ENCODE measurements at regions not wholly inside any gene's neighbourhood (a gene's known extent, or its start where the extent isn't known, plus 50 kb on each side); places are given as distances from the start of the nearest gene placed in this dataset.

DNA sequence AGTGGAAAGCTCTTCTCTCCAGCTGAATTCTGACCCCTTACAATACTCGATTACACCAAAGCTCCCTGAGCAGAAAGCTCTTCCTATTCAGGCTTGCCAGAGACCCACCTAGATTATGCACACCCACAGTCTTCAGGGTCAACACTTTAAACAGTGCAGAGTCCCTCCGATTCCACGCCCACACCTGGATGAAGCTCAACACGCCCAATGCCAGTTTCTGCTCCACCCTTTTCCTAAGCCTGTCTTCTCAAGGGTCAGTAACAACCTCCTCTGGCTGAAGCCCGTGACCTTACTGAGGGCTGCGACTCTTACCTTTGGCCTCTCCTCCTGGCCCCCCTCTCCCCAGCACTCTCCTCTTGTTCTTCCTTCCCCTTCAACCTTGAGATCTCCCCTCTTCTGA is 492.0 kb upstream of the SALL3 start:
- TF ChIP-seq, protein P1, sequence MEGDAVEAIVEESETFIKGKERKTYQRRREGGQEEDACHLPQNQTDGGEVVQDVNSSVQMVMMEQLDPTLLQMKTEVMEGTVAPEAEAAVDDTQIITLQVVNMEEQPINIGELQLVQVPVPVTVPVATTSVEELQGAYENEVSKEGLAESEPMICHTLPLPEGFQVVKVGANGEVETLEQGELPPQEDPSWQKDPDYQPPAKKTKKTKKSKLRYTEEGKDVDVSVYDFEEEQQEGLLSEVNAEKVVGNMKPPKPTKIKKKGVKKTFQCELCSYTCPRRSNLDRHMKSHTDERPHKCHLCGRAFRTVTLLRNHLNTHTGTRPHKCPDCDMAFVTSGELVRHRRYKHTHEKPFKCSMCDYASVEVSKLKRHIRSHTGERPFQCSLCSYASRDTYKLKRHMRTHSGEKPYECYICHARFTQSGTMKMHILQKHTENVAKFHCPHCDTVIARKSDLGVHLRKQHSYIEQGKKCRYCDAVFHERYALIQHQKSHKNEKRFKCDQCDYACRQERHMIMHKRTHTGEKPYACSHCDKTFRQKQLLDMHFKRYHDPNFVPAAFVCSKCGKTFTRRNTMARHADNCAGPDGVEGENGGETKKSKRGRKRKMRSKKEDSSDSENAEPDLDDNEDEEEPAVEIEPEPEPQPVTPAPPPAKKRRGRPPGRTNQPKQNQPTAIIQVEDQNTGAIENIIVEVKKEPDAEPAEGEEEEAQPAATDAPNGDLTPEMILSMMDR (IDR thresholded peaks at IDR 0.05), result no peak
- no peak for TF ChIP-seq POLR2A (IDR thresholded peaks at IDR 0.05)
